GM18909 (cell line): ENCODE measurements at regions not wholly inside any gene's neighbourhood (a gene's known extent, or its start where the extent isn't known, plus 50 kb on each side); places are given as distances from the start of the nearest gene placed in this dataset.
"Not testable (repeated sequence)": the region's sequence is repeated elsewhere in the genome, so short reads cannot be mapped to it uniquely, and the experiment has no call there.

ENCODE experiments used
- ATAC-seq: cut with Tn5 transposase; IDR thresholded peaks from one replicate; pipeline ENCODE4 v1.9.1; 2021; ENCODE audit warnings: mild to moderate bottlenecking; ENCODE audit not compliant: unreplicated experiment, poor library complexity

- no peak for ATAC-seq
Observed at GRCh38 chr18:51568151-51568550, 370.7 kb upstream of the MEX3C start.

GRCh38 chr18:51569153-51569552 lies 371.7 kb upstream of the MEX3C start:
- no peak for ATAC-seq

GRCh38 chr18:51569561-51569960 lies 372.1 kb upstream of the MEX3C start:
- no peak for ATAC-seq

- not testable (repeated sequence) for ATAC-seq
Observed at GRCh38 chr18:51570071-51570470, 372.6 kb upstream of the MEX3C start.

- ATAC-seq = not testable (repeated sequence)
Observed at GRCh38 chr18:51573886-51574285, 376.4 kb upstream of the MEX3C start.

DNA sequence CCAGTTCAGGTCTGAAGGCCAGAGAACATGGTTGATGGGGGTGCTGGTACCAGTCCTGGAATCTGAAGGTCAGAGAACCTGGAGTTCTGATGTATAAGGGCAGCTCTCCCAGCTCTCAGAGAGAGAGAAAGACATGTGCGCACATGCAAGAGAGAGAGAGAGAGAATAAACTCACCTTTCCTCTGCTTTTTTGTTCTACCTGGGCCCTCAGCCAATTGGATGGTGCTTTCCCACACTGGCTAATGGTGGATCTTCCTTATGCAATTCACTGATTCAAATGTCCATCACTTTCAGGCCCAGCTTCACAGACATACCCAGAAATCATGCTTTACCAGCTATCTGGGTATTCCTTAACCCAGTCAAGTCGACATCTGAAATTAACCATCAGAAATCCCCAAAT lies 377.7 kb upstream of the MEX3C start:
- ATAC-seq = no peak

GRCh38 chr18:51578406-51578980 lies 381.0 kb upstream of the MEX3C start:
- no peak for ATAC-seq

- no peak for ATAC-seq
Observed at GRCh38 chr18:51580580-51580979, 383.1 kb upstream of the MEX3C start.

DNA sequence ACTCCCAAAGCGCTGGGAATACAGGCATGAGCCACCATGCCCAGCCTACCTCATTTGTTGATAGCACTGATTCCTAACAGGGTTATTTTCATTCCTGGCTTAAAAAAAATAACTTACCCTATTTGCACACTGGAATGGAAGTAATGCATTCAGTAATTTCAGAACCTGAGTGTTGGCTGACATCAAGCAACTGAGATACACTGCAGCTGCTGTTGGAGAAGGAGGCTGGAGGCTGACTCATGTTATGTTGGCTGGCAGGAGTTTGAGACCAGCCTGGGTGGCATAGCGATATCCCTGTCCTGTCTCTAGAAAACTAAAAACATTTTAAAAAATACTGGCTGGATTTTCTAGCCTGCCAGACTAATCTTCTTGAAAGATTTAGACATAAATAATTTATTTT lies 385.1 kb upstream of the MEX3C start:
- ATAC-seq = no peak

DNA sequence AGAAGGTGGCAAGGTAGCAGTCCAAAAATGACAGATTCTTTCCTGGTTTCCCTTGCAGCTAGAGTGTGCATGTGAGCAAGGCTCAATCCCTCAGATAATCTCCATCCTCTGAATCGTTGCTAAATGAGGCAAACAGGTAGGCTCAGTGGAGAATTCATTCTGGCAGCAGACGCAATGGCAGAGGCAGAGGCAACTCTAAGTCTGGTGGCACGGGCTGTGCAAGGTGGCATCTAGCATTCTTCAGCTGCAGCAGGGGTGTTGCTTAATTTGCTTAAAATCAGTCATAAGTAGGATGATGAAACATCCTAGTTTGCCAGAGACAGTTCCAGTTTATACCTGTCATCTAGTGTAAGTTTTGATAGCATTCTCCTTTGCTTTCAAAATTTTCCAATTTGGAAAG lies 391.1 kb upstream of the MEX3C start:
- ATAC-seq = no peak

- no peak for ATAC-seq
Observed at GRCh38 chr18:51593931-51594330, 396.4 kb upstream of the MEX3C start.

- no peak for ATAC-seq
Observed at GRCh38 chr18:51603111-51603510, 405.6 kb upstream of the MEX3C start.

GRCh38 chr18:51603551-51603950 lies 406.1 kb upstream of the MEX3C start:
- no peak for ATAC-seq

DNA sequence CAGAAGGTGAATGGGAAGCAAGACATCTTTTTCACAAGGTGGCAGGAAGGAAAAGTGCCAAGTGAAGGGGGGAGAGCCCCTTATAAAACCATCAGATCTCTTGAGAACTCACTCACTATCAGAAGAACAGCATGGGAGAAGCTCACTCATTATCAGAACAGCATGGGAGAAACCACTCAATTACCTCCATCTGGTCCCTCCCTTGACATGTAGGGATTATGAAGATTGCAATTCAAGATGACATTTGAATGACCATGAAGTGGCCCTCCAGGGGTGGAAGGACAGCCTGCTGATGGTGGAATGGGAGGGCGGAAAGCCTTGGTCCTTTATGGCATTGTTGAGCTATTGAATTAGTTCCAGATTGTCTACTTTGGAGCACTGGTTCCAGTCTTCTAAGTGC lies 413.0 kb upstream of the MEX3C start:
- no peak for ATAC-seq

DNA sequence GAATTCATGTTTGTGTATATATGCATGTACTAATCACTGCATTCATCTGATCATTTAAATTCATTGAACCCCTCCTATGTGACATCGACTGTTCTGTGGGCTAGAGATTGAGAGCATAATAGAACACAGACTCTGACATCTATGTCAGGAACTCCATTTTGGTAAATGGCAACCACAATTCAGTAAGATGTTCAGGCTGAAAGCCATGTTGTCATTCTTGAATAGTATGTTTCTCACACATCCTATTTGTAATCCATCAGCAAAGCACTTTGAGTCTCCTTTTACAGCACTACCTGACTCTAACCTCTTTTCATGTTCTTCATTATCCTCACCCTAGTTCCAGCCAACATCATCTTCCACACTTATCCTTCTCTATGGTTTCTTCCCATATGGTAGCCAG lies 413.8 kb upstream of the MEX3C start:
- no peak for ATAC-seq

- no peak for ATAC-seq
Observed at GRCh38 chr18:51614033-51614432, 416.6 kb upstream of the MEX3C start.

GRCh38 chr18:51614967-51615571 lies 417.6 kb upstream of the MEX3C start:
- no peak for ATAC-seq

DNA sequence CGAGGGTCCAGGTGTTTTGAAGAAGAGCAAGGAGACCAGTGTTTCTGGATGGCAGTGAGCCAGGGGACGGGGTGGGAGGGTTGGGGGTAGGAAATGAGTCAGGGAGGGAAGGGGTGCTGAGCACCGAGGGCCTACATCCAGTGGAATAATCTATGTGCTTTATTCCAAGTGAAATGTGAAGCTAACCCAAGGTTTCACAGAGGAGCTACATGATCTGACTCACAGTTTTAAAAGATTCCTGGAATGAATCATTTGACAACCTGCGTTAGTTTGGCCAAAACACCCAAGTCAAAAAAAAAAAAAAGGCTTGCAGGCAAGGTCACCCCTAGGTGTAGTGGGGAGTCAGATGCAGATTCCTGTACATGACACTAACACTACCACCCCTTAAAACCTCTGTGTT lies 419.7 kb upstream of the MEX3C start:
- ATAC-seq = no peak

DNA sequence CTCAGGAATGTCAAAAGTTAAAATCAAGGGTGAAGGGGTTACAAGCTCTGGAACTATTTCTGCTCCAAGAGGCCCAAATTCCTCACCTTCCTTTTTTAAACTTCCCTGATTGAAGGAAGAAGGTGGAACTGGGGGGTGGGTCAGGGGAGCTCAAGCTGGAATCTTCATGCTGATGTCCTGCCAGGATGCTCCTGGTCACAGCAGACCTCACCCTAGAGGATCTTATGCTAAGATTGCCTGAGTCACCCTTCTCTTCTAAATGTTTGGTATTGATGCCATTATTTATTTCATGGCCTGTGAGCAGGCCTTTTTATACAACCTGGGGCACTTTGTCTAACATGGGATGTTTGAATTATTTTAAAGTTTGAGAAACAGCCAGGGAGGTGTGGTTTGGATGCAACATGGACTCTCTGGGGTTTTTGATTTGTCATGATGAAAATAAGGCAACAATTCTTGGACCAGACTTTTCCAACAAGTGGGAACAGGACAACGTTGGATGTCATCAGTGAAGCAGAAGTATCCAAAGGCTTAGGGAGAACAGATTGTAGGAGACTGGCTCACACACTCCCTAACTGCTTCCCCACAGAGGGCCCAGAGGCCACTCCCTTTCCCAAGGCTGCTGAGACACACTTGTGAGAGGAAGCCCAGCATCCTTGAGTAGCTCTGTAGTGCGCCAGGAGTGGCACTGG lies 420.2 kb upstream of the MEX3C start:
- ATAC-seq = no peak

DNA sequence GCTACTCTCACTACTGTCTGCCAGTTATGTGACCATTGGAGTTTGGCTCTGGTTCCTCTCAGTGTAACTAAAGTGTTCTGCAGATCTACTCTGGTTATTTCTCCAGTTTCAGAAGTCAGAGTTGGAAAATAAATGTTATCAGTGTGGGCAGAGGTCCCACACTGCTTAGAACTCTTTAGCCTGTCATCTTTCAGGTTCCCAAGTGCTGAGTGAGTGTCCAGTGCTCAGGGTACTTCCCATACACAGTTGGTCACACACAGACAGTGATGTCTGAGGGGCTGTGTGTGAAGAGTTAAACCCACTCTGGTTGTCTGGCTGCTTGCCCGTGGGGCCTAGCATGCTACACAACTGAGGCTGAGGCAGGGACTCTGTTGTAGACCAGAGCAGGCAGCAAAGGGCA lies 421.8 kb upstream of the MEX3C start:
- no peak for ATAC-seq

DNA sequence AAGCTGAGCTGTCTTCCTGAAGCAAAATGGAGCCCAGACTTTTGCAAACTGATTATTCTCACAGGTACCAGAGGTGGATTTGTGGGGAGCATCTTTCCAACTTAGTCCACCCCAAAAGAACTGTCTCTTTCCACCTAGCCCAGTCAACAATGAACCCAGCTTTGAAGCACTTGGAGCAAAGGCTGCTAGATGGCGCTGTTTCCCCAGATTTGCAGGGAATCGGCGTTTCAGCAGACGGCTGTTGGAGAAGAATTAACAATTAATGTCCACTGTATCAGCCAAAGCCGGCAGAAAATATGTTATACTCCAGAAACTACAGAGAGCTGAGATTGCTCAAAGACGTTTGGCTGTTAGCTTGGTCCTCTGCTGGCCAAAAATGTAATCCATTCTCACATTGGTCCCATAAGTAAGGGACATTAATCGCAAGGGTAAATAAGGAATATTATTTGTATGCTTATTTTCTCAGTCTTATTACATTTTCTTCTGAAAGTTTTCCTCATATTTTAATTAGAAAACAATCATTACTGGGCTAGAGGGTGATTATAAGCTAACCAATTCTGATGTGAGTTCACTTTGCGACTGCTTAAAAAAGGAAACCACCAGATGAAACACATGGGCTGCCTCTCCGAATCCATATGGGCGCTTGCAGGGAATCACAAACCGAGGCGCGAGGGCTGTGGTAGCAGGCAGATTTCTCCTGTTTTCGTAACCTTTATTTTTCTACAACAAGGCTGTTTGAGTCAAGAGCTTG lies 423.8 kb upstream of the MEX3C start:
- peak; percentile 69 for ATAC-seq
